Hepatocyte (in vitro differentiated cells): ENCODE measurements at regions not wholly inside any gene's neighbourhood (a gene's known extent, or its start where the extent isn't known, plus 50 kb on each side); places are given as distances from the start of the nearest gene placed in this dataset.
A peak's percentile ranks its signal among the peaks of the same experiment; 100 is the strongest.

Experiments
- DNase-seq: peaks from one replicate; pipeline ENCODE4 v3.0.0-alpha.2; 2016; ENCODE audit warnings: low spot score
- H2AFZ ChIP-seq: fragments of 200-600 bp; sonication (generic); 2 replicates; pipeline ENCODE4 v1.6.0; 2016; ENCODE audit warnings: antibody characterized with exemption, mild to moderate bottlenecking
- H3K27ac ChIP-seq: fragments of 200-600 bp; sonication (generic); 2 replicates; pipeline ENCODE4 v1.5.1; 2016; ENCODE audit warnings: mild to moderate bottlenecking
- H3K27me3 ChIP-seq: fragments of 200-600 bp; sonication (generic); 2 replicates; pipeline ENCODE4 v1.6.1; 2016
- H3K36me3 ChIP-seq: fragments of 200-600 bp; sonication (generic); replicated peaks from 2 replicates; pipeline ENCODE4 v1.5.1; 2016; ENCODE audit warnings: low read depth; ENCODE audit not compliant: insufficient read depth
- H3K4me1 ChIP-seq: fragments of 200-600 bp; sonication (generic); 2 replicates; pipeline ENCODE4 v1.5.1; 2016; ENCODE audit warnings: mild to moderate bottlenecking, moderate library complexity; ENCODE audit not compliant: insufficient read depth
- H3K4me2 ChIP-seq: fragments of 200-600 bp; sonication (generic); 2 replicates; pipeline ENCODE4 v1.6.0; 2016
- H3K4me3 ChIP-seq: fragments of 200-600 bp; sonication (generic); 2 replicates; pipeline ENCODE4 v1.5.1; 2016; ENCODE audit warnings: mild to moderate bottlenecking
- H3K79me2 ChIP-seq: fragments of 200-600 bp; sonication (generic); 2 replicates; pipeline ENCODE4 v1.6.0; 2017; ENCODE audit warnings: mild to moderate bottlenecking
- H3K9me2 ChIP-seq: fragments of 200-600 bp; sonication (generic); replicated peaks from 2 replicates; pipeline ENCODE4 v1.6.0; 2017; ENCODE audit warnings: mild to moderate bottlenecking; ENCODE audit not compliant: insufficient read depth
- H3K9me3 ChIP-seq: fragments of 200-600 bp; sonication (generic); 2 replicates; pipeline ENCODE4 v1.5.1; 2016; ENCODE audit warnings: low read depth, mild to moderate bottlenecking
- H4K20me1 ChIP-seq: fragments of 200-600 bp; sonication (generic); 2 replicates; pipeline ENCODE4 v1.6.0; 2016; ENCODE audit warnings: mild to moderate bottlenecking; ENCODE audit not compliant: insufficient read depth, poor library complexity, severe bottlenecking
- EZH2 ChIP-seq: fragments of 200-600 bp; sonication (generic); IDR thresholded peaks from 2 replicates; pipeline ENCODE4 v1.6.1; 2016; ENCODE audit warnings: antibody characterized with exemption, mild to moderate bottlenecking, borderline replicate concordance
- EZH2phosphoT487 ChIP-seq: fragments of 200-600 bp; sonication (generic); IDR thresholded peaks from one replicate; pipeline ENCODE4 v1.6.1; 2018; ENCODE audit warnings: antibody characterized with exemption, mild to moderate bottlenecking, low read depth, moderate library complexity; ENCODE audit not compliant: unreplicated experiment, severe bottlenecking
- WGBS: methylation state at CpG from one replicate; pipeline ENCODE4 v1.1.6; 2016; ENCODE audit warnings: low lambda C conversion rate; ENCODE audit errors: missing lambda C conversion rate; 5-methylcytosine and 5-hydroxymethylcytosine counted together
- TF ChIP-seq, protein P1 (sequence below): fragments of 200-600 bp; sonication (generic); IDR thresholded peaks from 2 replicates; pipeline ENCODE4 v1.5.1; 2016; ENCODE audit warnings: antibody characterized with exemption, mild to moderate bottlenecking; ENCODE audit not compliant: poor library complexity

GRCh38 chr20:50455656-50456451, 54.3 kb upstream of the PTPN1 start:
- TF ChIP-seq EZH2 (no peak), EZH2phosphoT487 (no peak)
- TF ChIP-seq, protein P1, sequence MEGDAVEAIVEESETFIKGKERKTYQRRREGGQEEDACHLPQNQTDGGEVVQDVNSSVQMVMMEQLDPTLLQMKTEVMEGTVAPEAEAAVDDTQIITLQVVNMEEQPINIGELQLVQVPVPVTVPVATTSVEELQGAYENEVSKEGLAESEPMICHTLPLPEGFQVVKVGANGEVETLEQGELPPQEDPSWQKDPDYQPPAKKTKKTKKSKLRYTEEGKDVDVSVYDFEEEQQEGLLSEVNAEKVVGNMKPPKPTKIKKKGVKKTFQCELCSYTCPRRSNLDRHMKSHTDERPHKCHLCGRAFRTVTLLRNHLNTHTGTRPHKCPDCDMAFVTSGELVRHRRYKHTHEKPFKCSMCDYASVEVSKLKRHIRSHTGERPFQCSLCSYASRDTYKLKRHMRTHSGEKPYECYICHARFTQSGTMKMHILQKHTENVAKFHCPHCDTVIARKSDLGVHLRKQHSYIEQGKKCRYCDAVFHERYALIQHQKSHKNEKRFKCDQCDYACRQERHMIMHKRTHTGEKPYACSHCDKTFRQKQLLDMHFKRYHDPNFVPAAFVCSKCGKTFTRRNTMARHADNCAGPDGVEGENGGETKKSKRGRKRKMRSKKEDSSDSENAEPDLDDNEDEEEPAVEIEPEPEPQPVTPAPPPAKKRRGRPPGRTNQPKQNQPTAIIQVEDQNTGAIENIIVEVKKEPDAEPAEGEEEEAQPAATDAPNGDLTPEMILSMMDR = no peak
- H3K27ac ChIP-seq = peak overlapping the region; percentile 67

DNA sequence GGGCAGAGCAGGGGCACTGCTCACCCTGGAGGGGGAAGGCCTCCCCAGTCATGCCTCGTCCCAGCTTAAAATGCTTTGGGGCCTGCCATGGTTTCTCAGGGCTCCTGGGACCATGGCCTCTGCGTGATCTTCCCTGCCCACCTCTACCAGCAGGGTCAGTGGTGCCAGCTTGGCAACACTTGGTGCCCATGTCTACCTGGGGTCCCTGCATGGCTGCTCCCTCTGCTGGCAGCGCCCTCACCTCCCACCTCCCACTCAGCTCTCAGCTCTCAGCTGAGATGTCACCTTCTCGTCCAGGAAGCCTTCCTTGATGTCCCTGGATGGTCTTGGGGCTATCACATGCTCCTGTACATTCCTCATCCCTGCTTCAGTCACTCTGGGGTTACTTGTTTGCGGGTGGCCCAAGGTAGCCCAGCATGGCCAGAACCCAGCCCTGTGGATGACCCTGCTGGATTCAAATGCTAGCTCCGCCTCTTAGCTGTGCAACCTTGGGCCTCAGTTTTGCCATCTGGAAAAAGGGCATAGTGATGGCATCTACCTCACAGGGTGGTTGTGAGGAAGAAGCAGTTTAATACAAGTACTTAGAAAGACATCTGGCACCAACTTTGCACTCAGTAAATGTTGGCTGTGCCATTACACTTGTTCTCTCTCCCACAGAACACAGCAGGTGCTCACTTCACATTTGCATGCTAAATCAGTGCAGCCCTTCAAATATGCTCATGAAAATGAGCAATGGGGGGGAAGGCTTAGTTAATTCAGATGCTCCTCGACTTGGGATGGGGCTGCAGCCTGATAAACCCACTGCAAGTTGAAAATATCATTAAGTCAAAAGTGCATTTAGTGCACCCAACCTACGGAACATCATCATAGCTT, 53.5 kb upstream of the PTPN1 start:
- H3K79me2 ChIP-seq = no peaks in the 10 kb centered on the region
- no peak for DNase-seq
- H3K4me2 ChIP-seq = no peak overlapping the region
- TF ChIP-seq, protein P1 = peak; percentile 9
- TF ChIP-seq EZH2phosphoT487 (no peak), EZH2 (no peak)
- no peaks in the 10 kb centered on the region for H3K9me3 ChIP-seq
- H3K27ac ChIP-seq = peak overlapping the region; percentile 67
- H2AFZ ChIP-seq = no peak overlapping the region
- H3K9me2 ChIP-seq = no peaks in the 10 kb centered on the region
- H3K4me3 ChIP-seq = no peak overlapping the region
- no peaks in the 10 kb centered on the region for H4K20me1 ChIP-seq
- no peaks in the 10 kb centered on the region for H3K36me3 ChIP-seq
- 89% methylated on average over 8 of the region's 8 CpGs for WGBS
- H3K4me1 ChIP-seq = peaks cover 20% of the 10 kb centered on the region
- no peaks in the 10 kb centered on the region for H3K27me3 ChIP-seq

More at GRCh38 chr20:50455656-50456451, 54.3 kb upstream of the PTPN1 start:
- Histone ChIP-seq H3K36me3 (no peaks in the 10 kb centered on the region), H2AFZ (no peak overlapping the region), H3K4me1 (peaks cover 28% of the 10 kb centered on the region), H3K9me2 (no peaks in the 10 kb centered on the region), H4K20me1 (no peaks in the 10 kb centered on the region), H3K9me3 (no peaks in the 10 kb centered on the region), H3K79me2 (no peaks in the 10 kb centered on the region), H3K4me2 (peak overlapping the region; percentile 18), H3K27me3 (no peaks in the 10 kb centered on the region), H3K4me3 (no peak overlapping the region)
- WGBS = 56% methylated on average over 19 of the region's 19 CpGs
- no peak for DNase-seq

GRCh38 chr20:50459124-50459918, 50.9 kb upstream of the PTPN1 start:
- Histone ChIP-seq H3K27ac (no peak overlapping the region), H3K36me3 (no peaks in the 10 kb centered on the region), H3K27me3 (no peaks in the 10 kb centered on the region), H3K9me2 (no peaks in the 10 kb centered on the region), H3K79me2 (no peaks in the 10 kb centered on the region), H3K4me1 (peaks cover 19% of the 10 kb centered on the region), H4K20me1 (no peaks in the 10 kb centered on the region), H2AFZ (no peak overlapping the region), H3K4me3 (no peak overlapping the region), H3K9me3 (no peaks in the 10 kb centered on the region), H3K4me2 (no peak overlapping the region)
- WGBS = 100% methylated on average over 1 of the region's 2 CpGs
- TF ChIP-seq EZH2 = no peak
- TF ChIP-seq EZH2phosphoT487 = no peak
- TF ChIP-seq, protein P1 = no peak
- no peak for DNase-seq
